SK-N-MC (cell line): ENCODE measurements at regions not wholly inside any gene's neighbourhood (a gene's known extent, or its start where the extent isn't known, plus 50 kb on each side); places are given as distances from the start of the nearest gene placed in this dataset.

Experiments used
- DNase-seq: peaks from one replicate; pipeline ENCODE4 v3.0.0-alpha.2; 2011; ENCODE audit warnings: low read depth, low spot score
- H3K27ac ChIP-seq: fragments of 200-600 bp; sonication (generic); 2 replicates; pipeline ENCODE4 v1.5.1; 2016; ENCODE audit warnings: mixed run types
- H3K36me3 ChIP-seq: fragments of 200-600 bp; sonication (generic); 2 replicates; pipeline ENCODE4 v1.6.1; 2017; ENCODE audit warnings: antibody characterized with exemption, low read length, mixed read lengths; ENCODE audit not compliant: insufficient read depth
- H3K4me3 ChIP-seq: fragments of 200-600 bp; sonication (generic); 2 replicates; pipeline ENCODE4 v1.5.1; 2016
- H3K9ac ChIP-seq: fragments of 200-600 bp; sonication (generic); 2 replicates; pipeline ENCODE4 v1.8.0; 2017; ENCODE audit warnings: mixed run types, mixed read lengths; ENCODE audit not compliant: insufficient read length
- H3K9me3 ChIP-seq: fragments of 200-600 bp; sonication (generic); 2 replicates; pipeline ENCODE4 v1.6.1; 2017; ENCODE audit warnings: low read depth, mild to moderate bottlenecking, antibody characterized with exemption, low read length, moderate library complexity, mixed read lengths
- EZH2 ChIP-seq: fragments of 200-600 bp; sonication (generic); IDR thresholded peaks from one replicate; pipeline ENCODE4 v1.6.1; 2017; ENCODE audit warnings: antibody characterized with exemption
- FOXP2 ChIP-seq: optimal IDR thresholded peaks from 2 replicates; pipeline ENCODE3; 2011; ENCODE audit warnings: mild to moderate bottlenecking, moderate library complexity; ENCODE audit not compliant: insufficient read depth; ENCODE audit errors: extremely low read length, control extremely low read depth
- POLR2AphosphoS5 ChIP-seq: IDR thresholded peaks from 2 replicates; pipeline ENCODE4 v1.6.1; 2012; ENCODE audit warnings: mild to moderate bottlenecking, low read depth, low read length, borderline replicate concordance

GRCh38 chr2:121910139-121910538, 154.7 kb downstream of the TSN start:
- no peak overlapping the region for H3K4me3 ChIP-seq
- TF ChIP-seq EZH2 = no peak
- TF ChIP-seq POLR2AphosphoS5 = no peak
- TF ChIP-seq FOXP2 = no peak
- H3K27ac ChIP-seq = no peak overlapping the region
- DNase-seq = no peak
- no peaks in the 10 kb centered on the region for H3K36me3 ChIP-seq
- H3K9me3 ChIP-seq = no peaks in the 10 kb centered on the region
- no peak overlapping the region for H3K9ac ChIP-seq

- TF ChIP-seq POLR2AphosphoS5 (no peak), EZH2 (no peak), FOXP2 (no peak)
Measured at GRCh38 chr2:121911036-121911435, 155.6 kb downstream of the TSN start.

GRCh38 chr2:121917143-121917542, 161.7 kb downstream of the TSN start:
- no peak overlapping the region for H3K27ac ChIP-seq
- H3K9me3 ChIP-seq = no peaks in the 10 kb centered on the region
- H3K9ac ChIP-seq = no peak overlapping the region
- no peak overlapping the region for H3K4me3 ChIP-seq
- no peak for TF ChIP-seq EZH2
- no peak for TF ChIP-seq FOXP2
- TF ChIP-seq POLR2AphosphoS5 = no peak
- H3K36me3 ChIP-seq = no peaks in the 10 kb centered on the region
- no peak for DNase-seq

More at GRCh38 chr2:121911036-121911435, 155.6 kb downstream of the TSN start:
- no peak overlapping the region for H3K4me3 ChIP-seq
- H3K9me3 ChIP-seq = no peaks in the 10 kb centered on the region
- no peak overlapping the region for H3K27ac ChIP-seq
- H3K9ac ChIP-seq = no peak overlapping the region
- DNase-seq = no peak
- H3K36me3 ChIP-seq = no peaks in the 10 kb centered on the region

GRCh38 chr2:121918231-121918630, 162.8 kb downstream of the TSN start:
- no peak for DNase-seq
- Histone ChIP-seq H3K9ac (no peak overlapping the region), H3K36me3 (no peaks in the 10 kb centered on the region), H3K9me3 (no peaks in the 10 kb centered on the region), H3K4me3 (no peak overlapping the region), H3K27ac (no peak overlapping the region)
- TF ChIP-seq FOXP2 (no peak), EZH2 (no peak), POLR2AphosphoS5 (no peak)

GRCh38 chr2:121919803-121920202, 164.4 kb downstream of the TSN start:
- no peaks in the 10 kb centered on the region for H3K9me3 ChIP-seq
- H3K36me3 ChIP-seq = no peaks in the 10 kb centered on the region
- no peak for DNase-seq
- TF ChIP-seq FOXP2 = no peak
- TF ChIP-seq EZH2 = no peak
- TF ChIP-seq POLR2AphosphoS5 = no peak
- no peak overlapping the region for H3K4me3 ChIP-seq
- no peak overlapping the region for H3K27ac ChIP-seq
- H3K9ac ChIP-seq = no peak overlapping the region

GRCh38 chr2:121925466-121925865, 170.0 kb downstream of the TSN start:
- Histone ChIP-seq H3K9me3 (no peaks in the 10 kb centered on the region), H3K36me3 (no peaks in the 10 kb centered on the region), H3K27ac (no peak overlapping the region), H3K4me3 (no peak overlapping the region), H3K9ac (no peak overlapping the region)
- no peak for DNase-seq
- TF ChIP-seq POLR2AphosphoS5 (no peak), EZH2 (no peak), FOXP2 (no peak)

GRCh38 chr2:121943285-121943684, 187.8 kb downstream of the TSN start:
- Histone ChIP-seq H3K9ac (no peak overlapping the region), H3K36me3 (no peaks in the 10 kb centered on the region), H3K4me3 (no peak overlapping the region), H3K9me3 (no peaks in the 10 kb centered on the region), H3K27ac (peak overlapping the region; percentile 73; the same call in 1 of the 2 replicates)
- TF ChIP-seq EZH2 (no peak), POLR2AphosphoS5 (no peak), FOXP2 (no peak)
- no peak for DNase-seq

GRCh38 chr2:121944072-121944831, 188.8 kb downstream of the TSN start:
- Histone ChIP-seq H3K9ac (no peak overlapping the region), H3K4me3 (peak overlapping the region; percentile 56), H3K9me3 (no peaks in the 10 kb centered on the region), H3K27ac (peak overlapping the region; percentile 79), H3K36me3 (no peaks in the 10 kb centered on the region)
- DNase-seq = peak; percentile 100
- TF ChIP-seq POLR2AphosphoS5 (peak; percentile 51; the same call in 1 of the 2 replicates), EZH2 (no peak), FOXP2 (peak; percentile 95)
